CD4-positive, alpha-beta T cell (primary cell): ENCODE measurements at regions not wholly inside any gene's neighbourhood (a gene's known extent, or its start where the extent isn't known, plus 50 kb on each side); places are given as distances from the start of the nearest gene placed in this dataset.
A peak's percentile ranks its signal among the peaks of the same experiment; 100 is the strongest.

Experiments used
- ATAC-seq: fragments of 200-7000 bp; cut with Tn5 transposase; one replicate; pipeline ENCODE4 v1.10.0; 2022; ENCODE audit warnings: mild to moderate bottlenecking; ENCODE audit not compliant: poor library complexity
- CTCF ChIA-PET: fragments of 350-600 bp; sonication (Branson Sonifier 250); formaldehyde crosslinking; loops from one replicate; lab custom pipeline; 2021; ENCODE audit warnings: antibody characterized with exemption, inconsistent platforms; lab: Charles Lee
- POLR2A ChIA-PET: fragments of 350-600 bp; sonication (Branson Sonifier 250); formaldehyde crosslinking; loops from one replicate; lab custom pipeline; 2021; ENCODE audit warnings: antibody characterized with exemption, inconsistent platforms; lab: Charles Lee
- DNase-seq, 14 experiments: peaks; one replicate each; pipeline ENCODE4 v3.0.0-alpha.2; 2013 to 2020; ENCODE audit warnings: mixed read lengths in 2 of 14
- H3K27ac ChIP-seq, 2 donors: one replicate each; pipeline versions ENCODE4 v1.5.1 to v1.7.0; 2013; ENCODE audit warnings: low read length in 2 of 2, low read depth in 1 of 2, mild to moderate bottlenecking in 1 of 2
- H3K27me3 ChIP-seq, 2 experiments: 1 replicate in 1 of 2; 2 replicates in 1 of 2; pipeline versions ENCODE4 v1.6.1 to v1.7.0; 2013; ENCODE audit warnings: low read length in 2 of 2, control low read depth in 1 of 2, mild to moderate bottlenecking in 1 of 2, moderate library complexity in 1 of 2; ENCODE audit not compliant: insufficient read depth in 2 of 2, control insufficient read depth in 1 of 2
- H3K36me3 ChIP-seq: one replicate; pipeline ENCODE4 v1.6.1; 2013; ENCODE audit warnings: low read length, control low read depth; ENCODE audit not compliant: insufficient read depth
- H3K4me1 ChIP-seq: one replicate; pipeline ENCODE4 v1.6.1; 2013; ENCODE audit warnings: low read length, control low read depth; ENCODE audit not compliant: insufficient read depth
- H3K4me3 ChIP-seq: one replicate; pipeline ENCODE4 v1.5.1; 2013; ENCODE audit warnings: mild to moderate bottlenecking, low read length, moderate library complexity
- H3K9me3 ChIP-seq, 2 experiments: 1 replicate in 1 of 2; 2 replicates in 1 of 2; pipeline versions ENCODE4 v1.6.1 to v1.7.0; 2013; ENCODE audit warnings: low read length in 2 of 2, mild to moderate bottlenecking in 2 of 2, control low read depth in 1 of 2, moderate library complexity in 1 of 2; ENCODE audit not compliant: control insufficient read depth in 1 of 2, insufficient read depth in 1 of 2
- H3K27ac Mint-ChIP-seq: one replicate; pipeline ENCODE4 v1.8.0; 2020; ENCODE audit warnings: mixed read lengths
- H3K27me3 Mint-ChIP-seq: one replicate; pipeline ENCODE4 v1.8.0; 2021; ENCODE audit warnings: mixed read lengths
- H3K36me3 Mint-ChIP-seq: one replicate; pipeline ENCODE4 v1.8.0; 2021; ENCODE audit warnings: low read depth, mixed read lengths
- H3K4me1 Mint-ChIP-seq: one replicate; pipeline ENCODE4 v1.8.0; 2021; ENCODE audit warnings: low read depth, mixed read lengths
- H3K4me3 Mint-ChIP-seq: one replicate; pipeline ENCODE4 v1.8.0; 2020; ENCODE audit warnings: mild to moderate bottlenecking, mixed read lengths
- H3K9me3 Mint-ChIP-seq: one replicate; pipeline ENCODE4 v1.8.0; 2020; ENCODE audit warnings: mixed read lengths
- CTCF ChIP-seq: fragments of 200-600 bp; IDR thresholded peaks from one replicate; pipeline ENCODE4 v1.8.0; 2022; ENCODE audit warnings: antibody characterized with exemption, mild to moderate bottlenecking
- intact Hi-C, 2 experiments: fragments of 100-400 bp; cut with DNase I in 1 of 2; cut with micrococcal nuclease in 1 of 2; formaldehyde crosslinking; loops; one replicate each; pipeline versions ENCODE4 v1.15.1 to v1.9.0; 2023 to 2025; cut with DNase I, micrococcal nuclease

- H3K4me1 Mint-ChIP-seq, result no peaks in the 10 kb centered on the region
- ChIA-PET POLR2A (no interaction called here), CTCF (interaction anchor here (1.2 kb wide), 1 partner anchor 9 kb away, joined by 3 read pairs; no protein-coding TSS in a partner anchor)
- DNase-seq (no peak), ATAC-seq (no peak)
- no peaks in the 10 kb centered on the region for H3K36me3 ChIP-seq
- intact Hi-C loops, result no loop called here
- no peak overlapping the region for H3K4me3 Mint-ChIP-seq
- H3K27me3 ChIP-seq, result peaks cover 0 to 11% of the 10 kb centered on the region in 2 experiments
- peaks cover 2% of the 10 kb centered on the region for H3K4me1 ChIP-seq
- no peak overlapping the region for H3K27ac Mint-ChIP-seq
- no peaks in the 10 kb centered on the region for H3K9me3 ChIP-seq
- H3K36me3 Mint-ChIP-seq, result no peaks in the 10 kb centered on the region
- no peaks in the 10 kb centered on the region for H3K9me3 Mint-ChIP-seq
- no peak for TF ChIP-seq CTCF
- peaks cover 21% of the 10 kb centered on the region for H3K27me3 Mint-ChIP-seq
- H3K4me3 ChIP-seq, result no peak overlapping the region
- no peak overlapping the region for H3K27ac ChIP-seq
These were observed 180.1 kb downstream of the RDH14 start for GRCh38 chr2:18380321-18380720.

GRCh38 chr2:18379870-18380269 lies 180.6 kb downstream of the RDH14 start:
- Histone ChIP-seq H3K27me3 (peaks cover 0 to 11% of the 10 kb centered on the region in 2 experiments), H3K4me1 (peaks cover 2% of the 10 kb centered on the region), H3K9me3 (no peaks in the 10 kb centered on the region), H3K4me3 (no peak overlapping the region), H3K27ac (no peak overlapping the region), H3K36me3 (no peaks in the 10 kb centered on the region)
- ChIA-PET CTCF (interaction anchor here (1.2 kb wide), 1 partner anchor 9 kb away, joined by 3 read pairs; no protein-coding TSS in a partner anchor), POLR2A (no interaction called here)
- no peak for DNase-seq
- no peak for ATAC-seq
- Mint-ChIP-seq H3K27me3 (peaks cover 21% of the 10 kb centered on the region), H3K4me1 (no peaks in the 10 kb centered on the region), H3K4me3 (no peak overlapping the region), H3K36me3 (no peaks in the 10 kb centered on the region), H3K27ac (no peak overlapping the region), H3K9me3 (no peaks in the 10 kb centered on the region)
- intact Hi-C loops, result loop anchor here in 1 of 2 experiments (5.0 kb wide), 2 partner anchors 658 to 738 kb away; no protein-coding TSS in a partner anchor
- TF ChIP-seq CTCF, result no peak

GRCh38 chr2:18378020-18378653 lies 182.3 kb downstream of the RDH14 start:
- Mint-ChIP-seq H3K27me3 (peaks cover 21% of the 10 kb centered on the region), H3K4me3 (no peak overlapping the region), H3K27ac (no peak overlapping the region), H3K36me3 (no peaks in the 10 kb centered on the region), H3K4me1 (no peaks in the 10 kb centered on the region), H3K9me3 (no peaks in the 10 kb centered on the region)
- Histone ChIP-seq H3K4me1 (peaks cover 2% of the 10 kb centered on the region), H3K36me3 (no peaks in the 10 kb centered on the region), H3K27me3 (peaks cover 0 to 11% of the 10 kb centered on the region in 2 experiments), H3K4me3 (no peak overlapping the region), H3K27ac (no peak overlapping the region), H3K9me3 (no peaks in the 10 kb centered on the region)
- DNase-seq (peak in 6 of 14 experiments; percentile 3 to 34 (median 22)), ATAC-seq (no peak)
- ChIA-PET POLR2A (no interaction called here), CTCF (interaction anchor here (0.6 kb wide), 1 partner anchor 21 kb away, joined by 3 read pairs; no protein-coding TSS in a partner anchor)
- intact Hi-C loops, result loop anchor here in 1 of 2 experiments (5.0 kb wide), 2 partner anchors 656 to 736 kb away; no protein-coding TSS in a partner anchor
- TF ChIP-seq CTCF, result peak; percentile 72
